HG02943 (cell line): ENCODE measurements at regions not wholly inside any gene's neighbourhood (a gene's known extent, or its start where the extent isn't known, plus 50 kb on each side); places are given as distances from the start of the nearest gene placed in this dataset.

ENCODE experiments used
- ATAC-seq: cut with Tn5 transposase; IDR thresholded peaks from one replicate; pipeline ENCODE4 v1.9.1; 2021; ENCODE audit warnings: mild to moderate bottlenecking, low read depth, moderate library complexity; ENCODE audit not compliant: unreplicated experiment

GRCh38 chr15:38646716-38647115, 82.1 kb upstream of the RASGRP1 start:
- no peak for ATAC-seq

DNA sequence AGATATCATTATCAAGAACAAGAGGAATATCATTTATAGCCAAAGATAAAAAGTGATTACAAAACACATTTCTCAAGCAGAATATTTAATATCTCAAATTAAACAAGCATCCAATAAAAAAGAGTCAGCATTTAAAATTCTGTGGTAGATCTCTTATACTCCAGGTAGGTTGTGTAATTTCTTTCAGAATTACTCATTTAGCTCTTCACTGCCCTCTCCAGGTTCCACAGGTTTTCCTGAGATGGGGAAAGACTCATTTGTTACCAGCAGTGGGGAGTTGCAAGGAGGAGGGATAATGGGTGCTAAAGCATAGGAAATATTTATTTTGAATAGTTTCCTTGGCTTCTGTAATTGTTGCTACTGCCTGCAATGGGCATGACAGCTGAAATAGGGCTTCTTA, 83.1 kb upstream of the RASGRP1 start:
- ATAC-seq: no peak

DNA sequence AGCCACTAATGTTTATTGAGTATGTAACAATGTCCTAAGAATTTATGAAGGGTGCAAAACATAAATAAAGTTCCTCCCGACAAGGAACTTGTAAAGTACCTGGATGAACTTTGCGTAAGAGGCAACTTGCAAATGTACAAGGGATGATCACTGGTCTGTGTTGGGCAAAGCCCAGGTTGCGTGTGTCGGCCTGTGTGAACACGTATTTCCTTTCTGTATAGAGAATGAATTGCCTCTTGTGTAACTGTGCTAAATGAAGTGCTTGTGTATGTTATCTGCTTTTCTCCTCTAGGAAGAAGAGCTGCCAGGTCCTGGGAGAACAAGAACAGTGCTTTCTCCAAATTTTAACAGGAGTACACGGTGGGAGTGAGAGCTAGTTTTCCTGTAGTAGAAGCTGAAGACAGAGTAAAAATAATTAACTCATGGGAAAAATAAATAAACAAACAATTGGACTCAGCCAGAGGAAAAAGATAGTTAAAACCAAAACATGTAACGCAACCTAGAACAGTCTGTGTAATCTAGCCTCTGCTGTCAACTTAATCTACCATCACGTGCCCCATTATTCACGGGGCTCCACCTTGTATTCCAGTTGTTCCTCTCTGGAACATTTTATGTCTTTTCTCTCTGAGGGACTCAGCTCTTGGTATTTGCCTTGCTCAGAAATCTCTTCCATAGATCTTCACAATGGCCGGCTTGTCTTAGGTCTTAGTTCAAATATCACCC, 83.7 kb upstream of the RASGRP1 start:
- ATAC-seq: no peak

DNA sequence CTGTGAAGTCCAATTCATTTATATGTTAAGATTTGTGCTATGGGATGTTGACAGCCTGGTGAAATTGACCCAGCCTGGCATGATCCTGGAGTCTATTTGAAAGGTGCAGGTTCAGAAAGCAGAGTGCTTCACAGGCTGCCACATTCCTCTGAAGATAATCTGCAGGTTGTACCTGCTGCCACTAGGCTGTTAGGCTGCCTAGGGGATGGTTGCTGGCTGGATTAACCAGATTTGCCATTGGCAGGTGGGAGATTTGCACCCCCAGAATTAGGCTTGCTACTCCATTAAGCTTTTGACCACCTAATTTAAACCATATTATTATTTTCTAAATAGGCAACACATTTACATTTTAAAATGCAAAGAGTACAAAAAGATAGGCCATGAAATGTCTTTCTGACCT, 85.8 kb upstream of the RASGRP1 start:
- ATAC-seq: no peak

DNA sequence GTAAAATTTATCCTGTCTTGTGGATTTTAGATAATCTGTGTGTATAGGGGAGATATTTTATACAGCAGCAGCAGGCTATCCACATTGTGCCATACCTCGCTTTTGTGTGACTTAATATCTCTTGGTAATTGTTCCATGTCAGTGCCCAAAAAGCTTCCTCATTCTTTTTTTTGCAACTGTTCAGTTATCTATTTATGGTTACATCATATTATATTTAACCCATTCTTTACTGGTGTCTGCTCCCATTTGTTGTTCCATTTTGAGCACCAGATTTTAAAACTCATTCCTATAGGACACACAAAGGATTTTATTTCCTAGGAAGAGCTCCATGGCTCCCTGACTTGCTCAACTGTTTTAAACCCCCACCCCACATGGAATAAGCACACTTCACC, 86.3 kb upstream of the RASGRP1 start:
- no peak for ATAC-seq

DNA sequence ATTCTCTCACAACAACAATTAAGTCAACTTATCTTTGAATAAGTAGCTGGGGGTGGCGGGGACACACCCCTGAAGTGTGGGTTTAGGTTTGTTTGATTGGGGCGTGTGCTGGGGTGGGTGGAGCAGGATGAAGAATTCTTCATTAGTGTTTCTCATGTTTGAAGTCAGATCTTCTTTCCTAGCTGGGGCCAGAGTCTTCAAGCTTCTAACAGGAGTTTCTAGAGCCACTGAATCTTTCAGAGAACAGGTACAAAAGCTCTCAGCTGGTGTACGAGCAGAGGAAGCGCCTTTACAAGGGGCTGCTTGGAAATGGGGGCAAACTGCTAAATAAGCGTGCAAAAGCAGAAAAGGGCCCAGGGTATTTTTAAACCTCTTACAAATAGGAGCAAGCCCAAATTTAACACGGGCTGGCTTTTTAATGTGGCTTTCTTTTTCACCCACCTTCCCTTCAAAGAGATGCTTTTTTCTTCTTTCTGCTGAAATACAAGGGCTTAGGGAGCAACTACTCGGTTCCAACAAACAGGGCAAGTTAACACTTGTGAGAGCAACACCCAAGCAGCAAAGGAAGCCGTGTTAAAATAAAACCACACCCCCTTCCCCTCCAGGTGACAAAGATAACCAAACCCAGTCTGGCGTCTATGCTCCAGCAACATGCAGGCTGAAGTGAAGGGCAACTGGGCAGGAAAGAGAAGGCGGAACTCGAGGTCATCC, 86.9 kb upstream of the RASGRP1 start:
- ATAC-seq: no peak

GRCh38 chr15:38652183-38652794, 87.7 kb upstream of the RASGRP1 start:
- ATAC-seq: no peak

- ATAC-seq: no peak
Observed at GRCh38 chr15:38652998-38653397, 88.4 kb upstream of the RASGRP1 start.

DNA sequence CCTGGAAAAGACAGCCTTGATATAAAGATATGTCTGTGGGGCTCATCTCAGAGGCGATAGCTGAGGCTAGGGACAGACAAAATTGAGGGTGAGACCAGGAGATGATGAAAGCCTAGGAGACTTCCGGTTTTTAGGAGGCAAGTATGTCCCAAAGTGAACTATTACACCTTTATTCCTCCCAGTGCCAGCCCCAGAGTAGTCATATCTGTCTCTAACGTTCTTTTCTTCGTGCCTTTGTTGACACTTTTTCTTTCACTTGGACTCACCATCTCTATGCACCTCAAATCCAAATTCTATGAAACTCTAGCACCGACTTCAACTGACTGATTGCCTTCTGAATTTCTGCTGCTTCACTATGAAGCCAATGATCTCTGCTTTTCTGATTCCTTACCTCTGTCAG, 93.8 kb upstream of the RASGRP1 start:
- ATAC-seq: no peak

- ATAC-seq: no peak
Observed at GRCh38 chr15:38660738-38661137, 96.1 kb upstream of the RASGRP1 start.

DNA sequence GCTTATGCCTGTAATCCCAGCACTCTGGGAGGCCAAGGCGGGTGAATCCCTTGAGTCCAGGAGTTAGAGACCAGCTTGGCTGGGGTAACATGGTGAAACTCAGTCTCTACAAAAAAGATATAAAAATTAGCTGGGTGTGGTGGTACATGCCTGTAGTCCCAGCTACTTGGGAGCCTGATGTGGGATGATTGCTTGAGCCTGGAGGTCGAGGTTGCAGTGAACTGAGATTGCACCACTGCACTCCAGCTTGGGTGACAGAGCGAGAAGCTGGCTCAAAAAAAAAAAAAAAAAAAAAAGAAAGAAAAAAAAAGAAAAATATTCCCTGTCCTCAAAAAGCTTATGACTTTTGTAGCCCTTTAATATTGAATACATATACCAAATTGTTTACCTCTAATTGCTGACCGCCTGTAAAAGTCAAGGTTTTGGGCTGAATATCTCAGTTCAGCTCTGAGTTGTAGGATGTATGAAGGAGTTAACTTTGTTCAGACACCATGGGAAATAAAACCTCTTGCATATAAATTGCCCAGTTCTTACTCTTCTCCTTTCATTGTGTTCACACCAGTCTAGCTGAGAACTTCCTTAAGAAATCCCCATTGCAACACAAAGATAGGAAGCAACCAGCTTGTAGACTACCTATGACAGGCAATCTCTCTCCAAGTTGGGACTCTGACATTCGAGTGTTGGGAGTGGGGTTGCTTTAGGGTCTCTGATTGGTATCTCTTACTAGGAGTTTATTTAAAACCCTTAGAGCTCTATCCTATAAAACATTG, 97.6 kb upstream of the RASGRP1 start:
- ATAC-seq: no peak

GRCh38 chr15:38662805-38663204, 98.2 kb upstream of the RASGRP1 start:
- no peak for ATAC-seq

- ATAC-seq: no peak
Observed at GRCh38 chr15:38665586-38666305, 101.1 kb upstream of the RASGRP1 start.

DNA sequence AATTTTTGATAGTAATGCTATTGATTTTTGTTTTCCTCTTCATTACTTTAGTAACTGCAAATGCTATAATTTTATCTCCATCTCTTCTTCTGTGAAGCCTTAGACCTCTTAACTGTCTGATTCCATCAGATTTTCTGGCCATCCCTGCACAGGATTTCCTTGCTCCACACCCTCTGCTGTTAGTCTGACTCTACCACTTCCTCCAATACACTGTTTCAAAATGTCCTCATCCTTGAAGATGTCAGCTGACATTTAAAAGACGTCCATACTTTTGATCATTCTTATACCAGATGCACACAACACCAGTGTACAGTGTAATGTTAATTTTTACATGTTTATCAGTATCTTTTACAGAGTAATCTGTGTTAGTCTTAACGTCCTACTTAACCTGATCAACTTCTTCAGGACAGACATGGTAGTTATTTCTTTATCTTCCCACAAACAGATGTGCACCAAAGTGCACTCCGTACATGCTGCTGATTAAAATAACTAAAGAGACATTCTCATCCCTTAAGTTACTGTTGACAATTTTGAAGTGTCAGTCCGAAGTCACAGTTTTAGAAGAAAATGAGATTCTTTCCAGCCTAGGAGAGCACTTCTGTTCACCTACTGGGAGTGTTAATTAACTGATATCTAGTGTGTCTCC, 102.4 kb upstream of the RASGRP1 start:
- no peak for ATAC-seq

DNA sequence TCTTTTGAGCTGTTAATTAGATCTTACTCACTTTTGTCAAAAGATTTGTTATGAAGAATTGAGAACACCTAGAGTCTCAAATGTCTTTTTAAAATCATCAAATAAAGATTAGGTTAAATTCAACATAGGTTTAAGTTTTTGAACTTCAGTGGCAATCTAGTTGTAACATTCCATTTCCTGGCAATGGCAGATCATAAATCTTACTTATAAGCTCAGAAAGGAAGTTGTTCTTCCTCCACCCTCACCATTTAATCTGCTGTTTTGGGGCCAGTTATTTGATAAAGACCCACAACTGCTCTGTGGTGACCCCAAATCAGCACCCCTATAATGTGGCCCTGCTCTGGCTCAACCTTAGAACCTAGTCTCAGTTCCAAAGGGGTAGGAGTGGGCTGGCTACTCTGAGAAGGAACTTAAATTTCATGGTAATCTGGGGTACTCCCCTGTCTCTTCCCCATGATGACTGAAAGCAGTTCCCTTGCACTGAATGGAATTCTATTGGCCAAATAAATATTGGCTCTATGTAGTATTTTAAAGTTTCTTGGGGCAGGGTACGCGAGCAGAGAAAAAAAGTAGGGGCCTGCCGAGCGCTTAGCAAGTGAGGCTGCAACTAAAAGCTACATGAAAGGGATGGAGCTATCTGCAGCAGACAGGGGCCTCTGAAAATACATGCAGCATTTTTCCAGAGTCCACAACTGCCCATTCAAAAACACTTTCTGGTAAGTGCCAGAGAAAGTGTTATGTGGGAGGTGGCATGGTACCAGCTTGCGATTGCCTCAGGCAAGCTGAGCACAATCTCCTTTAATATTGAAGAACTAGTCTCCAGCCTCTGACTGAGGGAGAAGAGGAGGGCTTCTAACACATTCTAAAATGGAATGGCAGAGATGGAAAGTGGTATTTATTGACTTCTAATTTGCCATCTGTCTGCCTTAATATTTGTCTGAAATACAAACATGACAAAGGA, 103.6 kb upstream of the RASGRP1 start:
- ATAC-seq: no peak

DNA sequence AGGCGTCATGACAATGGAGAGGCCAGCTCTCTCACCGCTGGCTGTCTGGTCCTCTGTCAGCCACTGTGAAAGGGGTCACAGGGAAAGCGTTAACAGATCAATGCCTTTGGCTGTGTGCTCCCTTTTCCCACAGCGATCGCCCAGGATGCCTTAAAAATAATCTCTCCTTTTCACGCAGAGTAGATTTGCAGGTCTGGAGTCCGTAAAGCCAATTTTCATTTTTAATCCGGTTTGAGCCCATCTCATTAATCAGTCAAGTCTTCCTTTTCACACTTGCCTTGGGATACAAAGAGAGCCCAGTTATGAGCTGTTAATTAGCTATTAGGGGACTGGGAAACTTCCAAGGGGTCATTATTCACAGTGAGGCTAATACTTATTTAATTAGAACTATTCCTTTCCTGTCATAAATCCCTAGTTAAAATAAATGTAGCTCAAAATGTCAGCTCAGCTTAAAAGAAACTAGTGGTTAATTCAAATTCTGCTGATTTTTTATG, 104.3 kb upstream of the RASGRP1 start:
- ATAC-seq: no peak

- peak; percentile 44 for ATAC-seq
Observed at GRCh38 chr15:38670128-38671005, 105.8 kb upstream of the RASGRP1 start.

GRCh38 chr15:38671006-38671387, 106.4 kb upstream of the RASGRP1 start:
- no peak for ATAC-seq
